CD4-positive, alpha-beta T cell treated with Interferon gamma for 1 hour (primary cell): ENCODE measurements at regions not wholly inside any gene's neighbourhood (a gene's known extent, or its start where the extent isn't known, plus 50 kb on each side); places are given as distances from the start of the nearest gene placed in this dataset.

Experiments
- DNase-seq: peaks from one replicate; pipeline ENCODE4 v3.0.0-alpha.2; 2020

GRCh38 chr18:38074298-38074876 lies 508.8 kb upstream of the CELF4 start:
- no peak for DNase-seq

DNA sequence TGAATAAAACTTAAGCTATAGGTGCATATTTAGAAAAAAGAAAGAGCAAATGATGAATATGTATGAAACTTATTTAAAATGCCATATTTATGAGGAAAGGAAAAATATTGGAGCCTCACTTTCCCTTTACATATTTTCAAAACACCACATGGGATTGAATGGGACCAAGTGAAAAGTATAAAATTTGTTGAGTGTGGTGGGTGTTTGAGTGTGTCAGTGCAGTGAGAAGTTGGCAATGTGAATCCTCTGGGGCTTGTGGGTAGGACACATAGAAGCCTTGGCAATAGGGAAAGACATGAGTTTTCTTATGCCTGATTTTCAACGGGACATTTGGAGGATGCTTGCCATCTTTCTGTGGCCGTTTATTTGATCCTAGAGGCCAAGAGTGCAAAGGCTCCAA lies 502.2 kb upstream of the CELF4 start:
- no peak for DNase-seq

- DNase-seq: no peak
These were observed 501.5 kb upstream of the CELF4 start for GRCh38 chr18:38067086-38067485.

DNA sequence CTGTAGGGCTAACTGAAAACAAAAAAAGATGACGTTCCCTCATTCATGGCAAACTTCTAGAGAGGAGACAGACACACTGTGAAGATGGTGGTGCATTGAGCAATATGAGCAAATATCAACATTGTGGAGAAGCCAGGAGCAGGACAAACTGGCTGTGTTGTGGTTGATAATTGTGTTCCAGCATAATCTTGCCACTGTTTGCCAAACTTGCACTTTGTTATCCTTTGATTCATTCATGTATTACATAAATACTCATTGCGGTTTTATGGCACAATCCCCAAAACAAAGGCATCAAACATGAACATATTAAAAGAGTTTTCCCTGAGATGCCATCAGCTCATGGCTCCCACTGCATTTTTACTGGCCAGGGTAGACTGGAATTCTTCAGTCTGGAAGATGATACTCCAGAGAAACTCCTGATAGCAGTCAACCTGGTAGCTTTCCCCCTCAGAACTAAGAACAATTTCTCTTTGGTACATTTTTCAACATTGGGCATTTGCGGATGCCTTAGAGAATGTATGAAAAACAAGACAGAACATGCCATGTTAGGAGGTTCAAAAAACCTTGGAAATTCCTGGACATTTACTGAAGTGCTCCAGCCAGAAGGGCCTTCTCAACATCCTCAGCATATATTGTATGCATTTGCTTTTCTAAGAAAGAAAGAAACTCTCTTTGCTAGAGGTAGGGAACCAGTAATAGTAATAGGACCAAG lies 487.4 kb upstream of the CELF4 start:
- no peak for DNase-seq

- DNase-seq: no peak
These were observed 482.2 kb upstream of the CELF4 start for GRCh38 chr18:38047820-38048219.

GRCh38 chr18:38046651-38047050 lies 481.1 kb upstream of the CELF4 start:
- no peak for DNase-seq

GRCh38 chr18:38045845-38046244 lies 480.2 kb upstream of the CELF4 start:
- DNase-seq: no peak

- DNase-seq: no peak
These were observed 476.8 kb upstream of the CELF4 start for GRCh38 chr18:38042211-38042890.

DNA sequence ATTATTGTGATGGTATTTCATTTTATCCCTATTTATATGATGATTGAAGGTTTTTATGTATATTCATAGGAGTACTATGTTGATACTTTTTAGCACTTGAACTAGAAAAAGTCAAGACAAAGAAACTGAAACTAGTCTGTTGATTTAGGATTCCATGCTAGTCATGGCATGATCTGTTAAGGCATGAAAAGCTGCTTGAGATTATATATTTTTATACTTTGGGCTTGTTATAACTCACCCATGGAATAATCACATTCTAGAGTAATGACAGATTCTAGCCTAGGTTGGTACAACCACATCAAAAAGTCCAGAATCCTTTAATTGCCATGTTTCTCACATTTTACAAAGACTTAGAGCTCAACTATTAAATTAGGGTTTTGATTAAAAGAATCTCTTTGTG lies 472.6 kb upstream of the CELF4 start:
- no peak for DNase-seq

DNA sequence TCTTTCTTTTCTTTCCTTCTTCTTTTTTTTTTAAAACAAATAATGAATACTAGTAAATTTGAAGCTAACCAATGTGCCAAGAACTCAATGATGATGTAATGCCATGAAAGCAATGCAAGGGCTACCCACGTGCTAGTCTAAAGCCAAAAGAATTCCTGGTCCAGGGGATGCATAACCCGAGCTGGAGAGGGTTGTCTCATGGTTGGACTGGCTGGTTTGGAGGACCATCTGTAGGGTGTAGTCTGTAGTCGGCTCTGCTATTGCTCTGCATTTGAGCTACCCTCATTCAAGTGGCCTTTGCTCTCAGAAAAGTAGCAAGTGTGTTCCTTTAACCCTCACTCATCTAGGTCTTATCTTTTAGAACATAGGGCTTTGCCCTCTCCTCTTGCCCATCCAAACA lies 469.6 kb upstream of the CELF4 start:
- DNase-seq: no peak

DNA sequence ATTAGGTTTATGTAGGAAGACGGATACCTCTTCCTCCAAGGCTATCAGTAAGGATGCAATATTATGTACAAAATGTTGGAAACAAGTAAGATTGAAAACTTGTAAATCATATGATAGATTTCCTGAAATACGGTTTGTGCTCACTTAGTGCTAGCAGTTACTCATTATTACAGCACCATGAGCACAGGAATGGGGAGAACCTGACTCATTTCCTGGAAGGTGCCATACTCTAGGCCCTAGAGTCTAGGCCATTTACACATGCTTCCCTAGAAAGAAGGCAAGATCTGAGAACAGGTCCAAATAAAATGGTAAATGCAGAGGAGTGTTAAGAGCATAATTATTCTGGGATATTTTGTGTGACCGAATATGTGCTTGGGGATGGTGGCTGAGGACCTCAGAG lies 467.7 kb upstream of the CELF4 start:
- DNase-seq: no peak

DNA sequence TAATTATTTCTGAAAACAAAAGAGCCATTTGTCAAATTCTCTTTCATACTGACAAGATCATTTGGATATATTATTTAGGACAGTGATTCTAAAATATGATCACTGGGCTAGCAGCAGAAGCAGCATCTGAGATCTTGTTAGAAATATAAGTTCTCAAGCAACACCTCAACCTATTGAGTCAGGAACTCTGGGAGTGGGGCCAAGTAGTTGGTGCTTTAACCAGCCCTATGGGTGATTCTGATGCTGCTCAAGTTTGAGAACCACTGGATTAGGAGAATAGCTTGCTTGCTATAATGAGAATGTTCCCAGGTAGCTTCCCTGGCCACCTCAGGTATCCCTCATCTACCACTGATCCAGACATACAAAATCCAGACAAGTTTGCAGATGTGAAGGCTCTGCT lies 466.9 kb upstream of the CELF4 start:
- DNase-seq: no peak

DNA sequence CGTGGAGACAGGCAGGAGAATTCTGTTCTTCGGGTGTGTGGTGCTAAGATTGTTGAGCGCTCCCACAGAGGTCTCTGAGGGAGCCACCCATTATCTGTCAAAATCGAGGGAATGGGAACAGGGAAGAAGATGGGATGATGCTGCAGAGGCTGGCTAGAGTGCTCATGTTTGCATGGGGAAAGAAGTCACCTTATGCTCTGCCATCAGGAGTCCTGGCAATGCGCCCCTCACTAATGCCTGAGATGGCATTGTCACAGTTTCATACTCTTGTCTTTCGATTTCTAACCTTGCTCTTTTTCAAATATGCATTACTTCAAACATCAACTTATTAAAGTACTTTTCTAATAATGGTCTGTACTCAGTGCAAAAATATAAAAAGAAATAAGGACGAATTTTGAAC lies 463.3 kb upstream of the CELF4 start:
- no peak for DNase-seq

- DNase-seq: no peak
These were observed 459.9 kb upstream of the CELF4 start for GRCh38 chr18:38025433-38026038.

DNA sequence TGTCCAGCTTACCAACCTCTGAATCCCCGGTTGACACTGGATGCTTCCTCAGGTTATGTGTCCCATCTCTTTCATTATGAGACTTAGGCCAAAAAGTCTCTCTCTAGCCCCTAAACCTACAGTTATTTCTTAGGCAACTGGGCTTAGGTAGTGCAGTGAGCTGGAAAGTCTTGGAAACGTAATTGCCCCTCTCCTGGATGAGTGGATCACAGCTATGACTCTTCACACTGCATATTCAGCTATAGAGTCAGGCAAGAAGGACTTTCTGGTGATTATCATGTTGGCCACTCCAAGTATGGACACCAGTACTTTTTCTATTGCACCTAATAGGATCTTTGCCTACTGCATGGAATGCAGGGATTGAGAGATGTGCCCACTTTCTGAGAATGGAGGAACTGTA lies 458.3 kb upstream of the CELF4 start:
- no peak for DNase-seq

DNA sequence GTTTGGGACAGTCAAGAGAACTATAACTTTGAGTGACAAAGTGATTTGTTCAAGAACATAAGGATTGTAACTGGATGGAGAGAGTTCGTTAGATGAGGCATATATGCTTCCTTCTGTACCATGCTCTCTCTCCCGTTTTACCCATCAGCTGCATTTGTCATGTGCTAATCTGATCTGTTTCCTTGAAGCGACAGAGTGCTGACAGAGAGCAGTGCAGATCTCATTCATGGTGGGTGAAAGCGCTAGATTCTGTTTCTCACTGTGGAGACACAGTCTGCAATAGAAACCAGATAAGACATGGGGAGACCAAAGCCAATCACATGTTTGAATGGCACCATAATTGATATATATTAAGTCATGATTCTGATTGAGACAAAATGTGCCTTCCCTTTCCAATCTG lies 456.6 kb upstream of the CELF4 start:
- no peak for DNase-seq

DNA sequence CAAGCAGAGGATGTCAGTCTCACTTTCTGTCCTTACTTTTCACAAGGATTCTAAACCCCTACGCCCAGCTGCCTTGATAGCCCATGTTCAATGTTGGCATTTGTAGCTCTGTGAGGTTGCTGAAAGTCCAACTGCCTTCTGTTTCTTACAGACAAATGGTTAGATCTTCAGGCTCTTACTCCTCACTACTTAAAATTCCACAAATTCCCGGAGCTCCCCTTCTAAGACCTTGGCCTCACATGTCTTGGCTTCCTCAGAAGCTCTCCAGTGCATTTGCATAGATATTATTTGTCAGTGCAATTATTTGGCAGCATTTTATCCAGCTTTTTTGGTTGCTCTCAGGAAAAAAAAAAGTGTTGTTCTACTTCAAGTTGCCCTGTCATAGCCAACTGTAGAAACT lies 453.7 kb upstream of the CELF4 start:
- DNase-seq: no peak

DNA sequence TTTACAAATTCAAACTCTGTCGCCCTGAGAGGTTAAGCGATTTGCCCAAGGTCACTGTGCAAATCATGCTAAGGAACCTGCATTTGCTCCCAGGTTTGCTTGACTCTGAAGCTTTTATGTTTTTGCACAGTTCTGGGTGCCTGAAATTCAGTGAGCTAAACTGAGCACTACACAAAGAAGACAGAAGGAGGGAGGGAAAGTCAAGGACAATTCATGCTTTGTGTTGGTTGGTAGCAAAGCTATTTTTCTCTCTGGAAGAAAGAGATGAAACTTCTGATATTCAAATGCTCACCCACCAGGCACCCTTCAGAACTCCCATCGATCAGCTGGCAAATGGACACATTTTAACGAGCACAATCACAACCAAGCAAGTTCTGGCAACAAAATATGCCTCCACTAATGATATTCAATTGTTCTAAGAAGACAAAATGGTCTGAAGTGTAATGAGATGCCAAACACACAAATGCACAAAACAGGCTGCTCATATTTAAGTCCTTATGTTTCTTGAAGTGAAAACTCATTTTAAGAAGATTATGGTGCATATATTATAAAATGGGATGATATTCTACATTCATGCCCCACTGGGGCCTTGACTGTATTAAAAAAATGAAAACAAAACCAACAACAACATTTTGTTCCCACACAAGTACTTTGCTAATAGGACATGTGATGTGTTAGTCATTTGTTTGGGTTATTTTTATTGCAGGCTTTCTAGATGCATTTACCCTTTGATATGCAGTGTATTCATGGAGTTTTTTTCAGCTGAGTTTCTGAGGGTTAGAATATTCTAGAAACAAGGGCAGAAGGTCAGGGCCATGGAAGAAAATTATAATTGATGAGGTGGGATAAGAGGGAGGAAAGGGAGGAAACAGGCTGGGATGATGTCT lies 445.6 kb upstream of the CELF4 start:
- DNase-seq: no peak

DNA sequence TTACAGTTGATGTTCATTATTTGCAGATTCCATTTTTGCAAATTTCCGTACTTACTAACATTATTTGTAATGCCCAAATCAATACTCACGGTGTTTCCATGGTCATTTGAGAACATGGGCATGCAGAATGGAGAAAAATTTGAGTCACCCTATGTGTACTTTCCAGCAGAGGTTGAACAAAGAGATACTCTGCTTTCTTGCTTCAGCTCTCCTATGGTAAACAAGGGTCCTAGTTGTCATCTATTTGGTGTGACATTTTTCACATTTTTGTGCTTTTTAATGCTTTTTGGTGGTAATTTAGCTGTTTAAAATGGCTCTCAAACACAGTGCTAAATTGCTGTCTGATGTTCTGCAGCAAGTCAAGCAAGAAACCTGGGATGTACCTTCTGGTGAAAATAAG lies 444.4 kb upstream of the CELF4 start:
- DNase-seq: no peak

GRCh38 chr18:38009320-38009719 lies 443.7 kb upstream of the CELF4 start:
- DNase-seq: no peak

- DNase-seq: no peak
These were observed 442.2 kb upstream of the CELF4 start for GRCh38 chr18:38007676-38008330.

- no peak for DNase-seq
These were observed 441.4 kb upstream of the CELF4 start for GRCh38 chr18:38007026-38007425.

DNA sequence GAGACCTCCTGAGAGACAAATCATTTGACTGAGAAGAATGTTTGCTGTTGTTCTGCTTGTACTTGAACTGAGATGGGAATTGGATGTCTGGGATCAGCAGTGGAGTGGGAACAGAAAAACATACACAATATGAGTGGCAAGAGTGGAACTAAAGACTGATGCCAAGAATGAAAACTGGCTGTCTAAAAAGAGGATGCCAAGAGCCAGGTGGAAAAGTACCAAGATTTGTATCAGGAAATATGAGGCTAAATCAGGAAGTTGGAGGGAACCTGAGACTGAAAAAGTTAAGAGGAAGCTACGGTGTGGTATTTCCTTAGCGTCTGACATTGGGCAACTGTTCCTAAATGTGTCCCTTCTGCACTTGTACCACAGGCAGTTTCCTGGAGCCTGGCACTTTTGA lies 440.9 kb upstream of the CELF4 start:
- no peak for DNase-seq
